ENCODE measurements at regions not wholly inside any gene's neighbourhood (a gene's known extent, or its start where the extent isn't known, plus 50 kb on each side); places are given as distances from the start of the nearest gene placed in this dataset.

DNA sequence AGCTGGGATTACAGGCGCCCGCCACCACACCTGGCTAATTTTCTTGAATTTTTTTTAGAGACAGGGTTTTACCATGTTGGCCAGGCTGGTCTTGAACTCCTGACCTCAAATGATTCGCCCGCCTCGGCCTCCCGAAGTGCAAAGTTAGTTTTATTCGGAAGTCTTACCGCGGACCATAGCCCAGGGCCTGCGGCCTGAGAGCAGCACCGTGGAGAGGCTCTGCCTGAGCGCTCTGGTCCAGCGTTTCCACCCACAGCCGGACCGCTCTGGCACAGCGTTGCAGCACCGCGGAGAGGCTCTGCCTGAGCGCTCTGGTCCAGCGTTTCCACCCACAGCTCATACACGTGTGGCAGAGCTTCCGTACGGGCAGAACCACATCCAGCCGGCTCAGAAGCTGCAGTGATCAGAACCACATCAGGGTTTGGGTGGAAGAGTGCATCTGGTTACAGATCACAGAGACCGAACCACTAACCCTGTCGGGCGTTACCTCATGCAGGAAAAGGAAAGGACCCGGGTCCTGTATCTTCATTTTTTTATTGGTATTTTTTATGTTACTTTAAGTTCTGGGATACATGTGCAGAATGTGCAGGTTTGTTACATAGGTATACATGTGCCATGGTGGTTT, 102.4 kb upstream of the SOX1 start:
- H3K4me2 ChIP-seq (ENCODE audit: insufficient read depth in 1 of 2, low read depth in 2 of 2, low read length in 2 of 2) = no peak overlapping the region
- no peaks in the 10 kb centered on the region for H3K79me2 ChIP-seq (ENCODE audit: control insufficient read depth in 1 of 2, insufficient read depth in 2 of 2, low read length in 2 of 2)
- no peaks in the 10 kb centered on the region for H3K9me3 ChIP-seq (ENCODE audit: insufficient read depth in 2 of 2, low read depth in 1 of 2, low read length in 1 of 2)
- H3K56ac ChIP-seq (replicated peaks; ENCODE audit: insufficient read length, low read depth, low read length) = no peak overlapping the region
- H3K4me1 ChIP-seq (replicated peaks in 1 of 4; ENCODE audit: control insufficient read depth in 3 of 4, insufficient read depth in 4 of 4, low read length in 3 of 4) = no peaks in the 10 kb centered on the region
- no peak overlapping the region for H3K9ac ChIP-seq (replicated peaks in 1 of 4; ENCODE audit: extremely low read depth in 1 of 4, low read depth in 3 of 4, low read length in 3 of 4)
- H4K8ac ChIP-seq (ENCODE audit: extremely low read depth, insufficient read depth, low read length) = no peak overlapping the region
- H2AFZ ChIP-seq (ENCODE audit: low read length) = no peak overlapping the region
- no peak overlapping the region for H2BK120ac ChIP-seq (replicated peaks; ENCODE audit: low read depth, low read length)
- H4K91ac ChIP-seq (replicated peaks; ENCODE audit: insufficient read length, low read length) = no peak overlapping the region
- H3K27ac ChIP-seq (ENCODE audit: low read depth, low read length) = no peak overlapping the region
- ChIA-PET POLR2A (ENCODE audit: partially characterized antibody) (no interaction called here), CTCF (ENCODE audit: partially characterized antibody) (interaction anchor here (0.7 to 2.2 kb wide), 2 partner anchors 43 to 459 kb away, joined by 3 to 6 read pairs; no protein-coding TSS in a partner anchor)
- H4K5ac ChIP-seq (ENCODE audit: insufficient read length, low read depth, low read length) = no peak overlapping the region
- 95% methylated on average over 16 of the region's 28 CpGs; no CpG with 5 or more reads in 1 of the 2 experiments for WGBS, 2 experiments (ENCODE audit: extremely low coverage in 1 of 2, insufficient coverage in 1 of 2, insufficient read length in 1 of 2, insufficient replicate concordance in 2 of 2, low coverage in 1 of 2, low lambda C conversion rate in 2 of 2, missing lambda C conversion rate in 1 of 2)
- no peak overlapping the region for H2BK20ac ChIP-seq (ENCODE audit: low read length)
- no peak overlapping the region for H2BK15ac ChIP-seq (ENCODE audit: low read length)
- no peaks in the 10 kb centered on the region for H3K27me3 ChIP-seq (replicated peaks in 1 of 4; ENCODE audit: control insufficient read depth in 3 of 4, extremely low read depth in 1 of 4, insufficient read depth in 3 of 4, low read length in 3 of 4)
- H3K4me3 ChIP-seq (ENCODE audit: extremely low read depth in 1 of 4, insufficient read depth in 2 of 4, low read depth in 3 of 4, low read length in 4 of 4) = no peak overlapping the region
- peaks cover 11% of the 10 kb centered on the region; the same call in 1 of the 2 replicates for H3K23me2 ChIP-seq (ENCODE audit: low read depth, low read length)
- no peaks in the 10 kb centered on the region for H4K20me1 ChIP-seq (replicated peaks in 1 of 2; ENCODE audit: control insufficient read depth in 1 of 2, insufficient read depth in 2 of 2, low read length in 2 of 2)
- no peak overlapping the region for H3K4ac ChIP-seq (replicated peaks; ENCODE audit: insufficient read length, low read depth, low read length)
- H3K14ac ChIP-seq (ENCODE audit: insufficient read length) = no peak overlapping the region
- H2BK12ac ChIP-seq (ENCODE audit: low read depth, low read length) = no peak overlapping the region
- no peak overlapping the region for H3K18ac ChIP-seq (ENCODE audit: extremely low read depth, low read length)
- no peak overlapping the region for H2AK5ac ChIP-seq (ENCODE audit: low read depth, low read length)
- DNase-seq (ENCODE audit: low read depth in 1 of 2, low spot score in 2 of 2) = no peak
- H2BK5ac ChIP-seq (ENCODE audit: low read depth, low read length) = no peak overlapping the region
- H3K79me1 ChIP-seq (ENCODE audit: low read depth, low read length) = peaks cover 2% of the 10 kb centered on the region; the same call in 1 of the 2 replicates
- FAIRE-seq = no peak
- H3K36me3 ChIP-seq (ENCODE audit: control insufficient read depth in 2 of 4, insufficient read depth in 4 of 4, low read length in 3 of 4) = no peaks in the 10 kb centered on the region
- H3K23ac ChIP-seq (ENCODE audit: insufficient read length) = no peak overlapping the region
- TF ChIP-seq POLR2A (IDR thresholded peaks at IDR 0.05; ENCODE audit: control extremely low read depth in 1 of 2, low read depth in 2 of 2, low read length in 2 of 2) = no peak
- TF ChIP-seq FOSL1 (IDR thresholded peaks at IDR 0.05; ENCODE audit: insufficient read depth, low read depth, low read length) = no peak
- TF ChIP-seq, protein P1, sequence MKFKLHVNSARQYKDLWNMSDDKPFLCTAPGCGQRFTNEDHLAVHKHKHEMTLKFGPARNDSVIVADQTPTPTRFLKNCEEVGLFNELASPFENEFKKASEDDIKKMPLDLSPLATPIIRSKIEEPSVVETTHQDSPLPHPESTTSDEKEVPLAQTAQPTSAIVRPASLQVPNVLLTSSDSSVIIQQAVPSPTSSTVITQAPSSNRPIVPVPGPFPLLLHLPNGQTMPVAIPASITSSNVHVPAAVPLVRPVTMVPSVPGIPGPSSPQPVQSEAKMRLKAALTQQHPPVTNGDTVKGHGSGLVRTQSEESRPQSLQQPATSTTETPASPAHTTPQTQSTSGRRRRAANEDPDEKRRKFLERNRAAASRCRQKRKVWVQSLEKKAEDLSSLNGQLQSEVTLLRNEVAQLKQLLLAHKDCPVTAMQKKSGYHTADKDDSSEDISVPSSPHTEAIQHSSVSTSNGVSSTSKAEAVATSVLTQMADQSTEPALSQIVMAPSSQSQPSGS (IDR thresholded peaks at IDR 0.05; ENCODE audit: low read length) = no peak
- no peak for TF ChIP-seq EGR1 (IDR thresholded peaks at IDR 0.05; ENCODE audit: borderline replicate concordance, low read depth, low read length)
- TF ChIP-seq NRF1 (IDR thresholded peaks at IDR 0.05; ENCODE audit: low read depth, low read length) = no peak
- TF ChIP-seq POLR2AphosphoS5 (IDR thresholded peaks at IDR 0.05; ENCODE audit: low read depth, low read length) = no peak
- no peak for TF ChIP-seq SIX5 (IDR thresholded peaks at IDR 0.05; ENCODE audit: low read depth, low read length)
- no peak for TF ChIP-seq BACH1 (IDR thresholded peaks at IDR 0.05; ENCODE audit: low read length)
- TF ChIP-seq CREB1 (IDR thresholded peaks at IDR 0.05) = no peak
- no peak for TF ChIP-seq ATF3 (IDR thresholded peaks at IDR 0.05; ENCODE audit: insufficient read depth, low read depth, low read length)
- TF ChIP-seq ASH2L (IDR thresholded peaks at IDR 0.05; ENCODE audit: low read length) = no peak
- no peak for TF ChIP-seq PHF8 (conservative IDR thresholded peaks at IDR 0.05; ENCODE audit: low read depth, low read length)
- TF ChIP-seq CBX8 (IDR thresholded peaks at IDR 0.05; ENCODE audit: borderline replicate concordance, low read depth, low read length) = no peak
